Hematopoietic multipotent progenitor cell treated with erythropoietin and hydrocortisone succinate and interleukin-3 and kit ligand, for 15 days (in vitro differentiated cells): ENCODE measurements at regions not wholly inside any gene's neighbourhood (a gene's known extent, or its start where the extent isn't known, plus 50 kb on each side); places are given as distances from the start of the nearest gene placed in this dataset.

ENCODE experiments used
- DNase-seq: peaks from one replicate; pipeline ENCODE4 v3.0.0-alpha.2; 2015; ENCODE audit warnings: low spot score

DNA sequence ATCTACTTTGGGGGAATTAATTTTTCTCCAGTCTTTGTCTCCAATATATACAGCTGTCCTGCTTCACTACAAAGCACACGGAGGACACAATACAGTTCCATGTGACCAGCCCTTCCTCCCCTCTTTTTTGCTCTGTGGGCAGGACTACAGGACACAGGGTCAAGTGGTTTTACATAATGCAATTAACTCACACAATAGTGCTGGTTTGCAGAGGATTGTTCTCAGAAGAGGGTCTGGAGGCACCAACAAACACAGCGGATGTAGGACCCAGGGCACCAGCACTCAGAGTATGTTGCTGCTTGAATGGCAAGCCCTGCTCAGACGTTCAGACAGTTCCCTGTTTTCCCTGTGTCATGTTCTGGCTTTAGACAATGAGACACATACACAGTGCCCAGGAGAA lies 52.0 kb upstream of the NPTX2 start:
- DNase-seq: no peak

- no peak for DNase-seq
These were observed 54.1 kb upstream of the NPTX2 start for GRCh38 chr7:98562871-98563495.

GRCh38 chr7:98562381-98562823 lies 54.7 kb upstream of the NPTX2 start:
- DNase-seq: no peak

- DNase-seq: no peak
These were observed 57.1 kb upstream of the NPTX2 start for GRCh38 chr7:98559958-98560357.

DNA sequence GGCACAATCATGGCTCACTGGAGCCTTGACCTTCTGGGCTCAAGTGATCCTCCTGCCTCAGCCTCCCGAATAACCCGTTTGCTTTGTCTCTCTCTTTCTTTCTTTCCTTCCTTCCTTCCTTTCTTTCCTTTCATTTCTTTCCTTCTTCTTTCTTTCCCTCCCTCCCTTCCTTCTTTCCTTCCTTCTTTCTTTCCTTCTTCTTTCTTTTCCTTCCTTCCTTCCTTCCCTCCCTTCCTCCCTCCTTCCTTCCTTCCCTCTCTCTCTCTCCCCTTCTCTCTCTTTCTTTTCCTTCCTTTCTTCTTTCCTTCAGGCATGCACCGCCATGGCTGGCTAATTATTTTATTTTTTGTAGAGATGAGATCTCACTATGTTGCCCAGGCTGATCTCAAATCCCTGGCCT lies 57.9 kb upstream of the NPTX2 start:
- no peak for DNase-seq

DNA sequence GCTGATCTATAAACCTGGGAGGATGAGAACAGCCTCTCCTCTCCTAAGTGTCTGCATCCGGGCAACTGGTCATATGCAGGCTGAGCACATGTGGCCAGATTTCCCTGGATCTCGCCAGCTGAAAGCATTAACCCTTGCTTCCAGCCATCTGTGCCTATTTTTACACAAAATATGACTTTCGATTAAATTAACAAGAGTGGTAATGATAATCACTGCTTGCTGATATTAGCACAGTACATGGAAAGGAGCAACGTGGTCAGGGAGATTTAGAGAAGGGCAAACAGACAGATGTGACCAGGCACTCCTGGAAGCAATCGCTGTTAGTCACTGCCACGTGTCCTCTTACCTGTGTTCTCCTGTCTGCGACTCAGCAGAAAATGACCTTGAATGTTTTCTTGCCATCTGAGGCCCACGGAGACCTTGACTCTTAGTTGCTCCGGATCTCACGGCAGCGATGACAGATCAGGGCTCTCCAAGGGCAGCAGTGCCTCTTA lies 59.5 kb upstream of the NPTX2 start:
- DNase-seq: no peak

- DNase-seq: no peak
These were observed 60.8 kb upstream of the NPTX2 start for GRCh38 chr7:98556288-98556687.

GRCh38 chr7:98555403-98555802 lies 61.7 kb upstream of the NPTX2 start:
- DNase-seq: no peak

GRCh38 chr7:98553666-98554065 lies 63.4 kb upstream of the NPTX2 start:
- no peak for DNase-seq

DNA sequence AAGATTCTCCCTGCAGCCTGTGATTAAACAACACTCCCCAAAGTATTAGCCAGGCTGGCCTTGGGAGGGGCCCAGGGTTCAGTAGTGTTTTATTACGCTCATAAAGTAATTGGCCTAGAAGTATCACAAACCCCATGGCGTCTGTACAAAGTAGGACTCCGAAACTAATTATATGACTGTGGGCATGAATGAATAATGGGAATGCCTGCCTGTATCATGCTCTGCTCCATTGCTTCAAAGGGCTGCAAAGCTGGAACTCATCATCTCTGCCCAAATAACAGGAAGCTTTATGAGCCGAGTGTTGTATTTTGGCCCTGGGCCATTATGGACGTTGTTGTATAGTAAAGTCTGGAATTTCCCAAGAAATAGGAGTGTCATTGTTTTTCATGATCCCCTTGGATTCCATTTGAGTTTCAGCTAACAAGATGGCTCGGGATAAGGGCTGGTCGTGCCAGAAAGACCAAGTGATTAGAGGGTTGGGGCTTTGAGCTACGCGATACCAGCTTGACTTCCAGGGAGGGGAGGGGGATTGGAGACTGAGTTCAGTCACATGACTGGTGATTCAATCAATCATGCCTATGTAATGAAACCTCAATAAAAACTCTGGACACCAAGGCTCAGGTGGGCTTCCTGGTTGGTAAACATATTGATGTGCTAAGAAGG lies 65.3 kb upstream of the NPTX2 start:
- DNase-seq: no peak

DNA sequence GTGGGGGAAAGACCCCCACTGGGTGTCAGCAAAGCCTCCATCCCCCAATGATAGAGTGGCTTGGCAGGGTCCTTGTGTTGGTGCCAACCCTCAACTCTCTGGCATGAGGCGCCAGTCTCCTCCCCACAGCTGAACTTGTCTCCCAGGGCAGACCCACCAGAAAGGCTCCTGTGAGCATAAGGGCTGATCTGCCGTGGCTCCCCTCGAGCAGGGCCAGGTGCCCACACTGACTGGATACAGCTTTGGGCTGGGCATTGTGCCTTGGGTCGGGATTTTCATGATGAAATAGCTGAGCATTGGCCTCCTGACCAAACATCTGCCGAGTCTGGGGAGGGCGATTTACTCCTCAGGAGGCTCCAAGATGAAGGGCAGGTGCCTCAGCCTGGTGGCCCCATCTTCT lies 68.1 kb upstream of the NPTX2 start:
- no peak for DNase-seq

DNA sequence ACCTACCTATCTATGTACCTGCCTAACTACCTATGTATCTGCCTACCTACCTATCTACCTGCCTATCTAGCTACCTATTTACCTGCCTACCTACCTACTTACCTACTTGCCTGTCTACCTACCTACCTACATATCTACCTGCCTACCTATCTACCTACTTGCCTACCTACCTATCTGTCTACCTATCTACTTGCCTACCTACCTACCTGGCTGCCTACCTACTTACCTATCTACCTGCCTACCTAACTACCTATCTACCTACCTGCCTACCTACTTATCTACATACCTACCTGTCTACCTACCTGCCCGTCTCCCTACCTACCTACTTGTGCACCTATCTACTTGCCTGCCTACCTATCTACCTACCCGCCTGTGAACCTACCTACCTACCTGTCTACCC lies 68.7 kb upstream of the NPTX2 start:
- no peak for DNase-seq

GRCh38 chr7:98541101-98541500 lies 76.0 kb upstream of the NPTX2 start:
- DNase-seq: no peak

DNA sequence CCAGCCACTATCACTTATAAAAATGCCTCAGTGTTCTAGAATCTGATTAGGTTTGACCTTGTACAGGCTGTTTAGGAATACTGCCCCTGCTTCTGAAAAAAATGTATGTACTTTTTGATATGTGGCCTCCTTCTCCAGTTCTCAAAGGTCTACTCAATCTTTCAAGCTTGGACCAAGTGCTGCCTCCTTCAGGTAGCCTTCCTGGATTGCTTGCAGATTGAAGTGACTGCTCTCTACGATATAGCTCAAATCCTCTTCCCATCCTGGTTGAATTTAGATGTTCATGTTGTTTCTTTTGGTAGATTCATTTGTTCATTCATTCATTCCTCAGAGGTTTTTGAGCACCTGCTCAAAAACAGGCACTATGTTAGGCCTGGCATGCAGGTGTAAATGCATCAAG lies 77.2 kb upstream of the NPTX2 start:
- DNase-seq: no peak

DNA sequence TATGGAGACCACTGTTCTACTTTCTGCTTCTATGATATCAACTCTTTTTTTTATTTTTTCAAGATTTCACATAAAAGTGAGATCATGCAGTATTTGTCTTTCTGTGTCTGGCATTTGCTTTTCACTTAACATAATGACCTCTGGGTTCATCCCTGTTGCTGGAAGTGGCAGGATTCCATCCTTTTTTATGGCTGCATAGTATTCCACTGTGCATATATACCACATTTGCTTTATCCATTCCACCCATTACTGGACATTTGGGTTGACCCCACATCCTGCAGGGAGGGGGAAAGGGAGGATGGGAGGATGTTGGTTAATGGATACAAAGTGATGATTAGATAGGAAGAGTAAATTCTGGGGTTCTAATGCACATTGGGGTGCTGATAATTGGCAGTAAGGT lies 80.3 kb upstream of the NPTX2 start:
- DNase-seq: no peak

DNA sequence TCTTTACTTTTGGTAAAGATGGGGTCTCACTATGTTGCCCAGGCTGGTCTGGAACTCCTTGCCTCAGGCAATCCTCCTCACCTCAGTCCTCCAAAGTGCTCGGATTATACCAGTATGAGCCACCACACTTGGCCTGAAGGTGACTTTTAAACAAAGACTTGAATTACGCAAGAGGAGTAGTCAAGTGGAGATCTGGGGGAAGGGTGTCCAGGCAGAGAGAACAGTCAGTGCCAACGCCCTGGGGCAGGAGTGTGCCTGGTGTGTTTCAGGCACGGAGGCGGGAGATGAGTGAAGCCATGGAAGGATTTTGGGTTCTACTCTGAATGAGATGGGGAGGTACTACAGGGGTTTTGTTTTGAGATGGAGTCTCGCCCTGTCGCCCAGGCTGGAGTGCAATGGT lies 82.6 kb upstream of the NPTX2 start:
- no peak for DNase-seq

DNA sequence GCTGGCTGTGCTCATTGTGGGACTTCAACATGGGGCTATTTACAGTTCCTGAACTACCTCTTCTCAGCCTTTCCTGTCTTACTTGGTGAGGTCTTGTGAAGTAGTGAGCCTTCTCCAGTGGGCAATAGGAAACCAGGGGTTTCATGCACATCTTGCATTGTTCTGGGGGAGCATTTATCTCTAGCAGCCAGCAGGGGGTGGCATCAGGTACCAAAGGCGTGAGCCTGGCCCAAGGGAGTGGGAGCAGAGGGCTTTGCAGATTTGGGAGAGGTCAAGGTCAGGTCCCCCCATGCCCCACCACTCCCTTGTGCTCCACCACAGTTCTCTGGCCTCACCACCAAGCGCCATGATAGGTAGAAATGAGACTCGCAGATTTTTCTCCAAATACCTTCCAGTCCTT lies 85.4 kb upstream of the NPTX2 start:
- DNase-seq: no peak

GRCh38 chr7:98528079-98528478 lies 89.0 kb upstream of the NPTX2 start:
- no peak for DNase-seq

DNA sequence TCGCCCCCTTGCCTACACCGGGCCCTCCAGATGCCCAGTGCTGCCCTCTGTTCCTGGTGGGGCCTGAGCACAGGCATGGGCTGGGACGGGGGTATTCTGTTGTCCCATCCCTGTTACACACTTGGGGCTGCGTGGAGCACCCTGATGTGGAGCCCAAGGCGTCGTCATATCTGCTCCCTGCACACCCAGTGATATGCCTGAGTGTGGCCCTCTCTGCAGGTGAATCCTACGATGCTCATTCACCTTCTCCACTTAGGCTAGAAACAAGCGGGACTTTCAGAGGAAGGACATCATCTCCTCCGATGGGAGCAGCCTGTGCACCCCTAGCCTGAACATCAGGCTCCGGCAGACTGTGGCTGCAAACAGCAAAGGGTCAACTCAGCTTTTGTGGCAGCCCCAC lies 91.0 kb upstream of the NPTX2 start:
- no peak for DNase-seq

GRCh38 chr7:98521089-98521692 lies 95.9 kb upstream of the NPTX2 start:
- no peak for DNase-seq

- no peak for DNase-seq
These were observed 96.6 kb upstream of the NPTX2 start for GRCh38 chr7:98520356-98520951.

DNA sequence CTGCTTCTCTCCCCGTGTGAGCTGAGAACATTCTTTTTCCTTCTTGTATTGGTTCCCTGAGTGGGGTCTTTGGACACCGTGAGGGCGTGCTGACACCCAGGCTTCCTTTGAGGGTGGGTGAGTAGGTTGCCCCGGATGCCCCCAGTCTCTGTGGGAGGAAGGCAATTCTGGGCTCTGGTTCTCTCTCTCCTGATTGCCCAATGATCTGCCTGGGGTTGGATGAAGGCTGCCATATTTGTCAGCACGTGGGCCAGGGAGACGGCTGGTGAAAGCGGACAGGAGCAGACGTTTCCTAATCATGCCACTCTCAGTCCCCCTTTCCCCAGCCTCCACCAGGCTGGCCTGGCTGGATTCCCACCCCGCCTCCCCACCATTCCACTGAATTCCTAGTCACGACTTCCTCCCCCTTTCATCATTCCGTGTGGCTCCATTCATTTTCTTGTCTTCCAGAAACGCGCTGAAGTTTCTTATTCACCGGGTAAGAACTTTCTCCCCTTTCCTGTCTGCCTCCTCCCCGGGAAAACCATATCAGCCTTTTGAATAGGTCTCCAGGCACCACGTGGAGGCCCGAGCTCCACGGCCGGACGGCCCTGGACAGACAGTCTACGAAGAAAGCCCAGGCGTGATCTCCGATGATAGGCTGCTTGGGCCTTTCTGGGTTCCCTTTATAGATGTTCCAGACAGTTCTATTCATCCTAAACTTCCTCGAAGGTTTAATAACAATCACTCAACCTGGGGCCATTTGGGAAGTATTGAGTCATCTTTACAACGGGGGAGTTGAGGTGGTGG lies 98.7 kb upstream of the NPTX2 start:
- no peak for DNase-seq
